Astrocyte (in vitro differentiated cells and primary cell): ENCODE measurements at regions not wholly inside any gene's neighbourhood (a gene's known extent, or its start where the extent isn't known, plus 50 kb on each side); places are given as distances from the start of the nearest gene placed in this dataset.
A peak's percentile ranks its signal among the peaks of the same experiment; 100 is the strongest.

Experiments
- DNase-seq: peaks from one replicate; pipeline ENCODE4 v3.0.0-alpha.2; 2010; ENCODE audit warnings: low read depth
- FAIRE-seq: peaks from 2 replicates; lab custom pipeline; 2011; peaks lifted over from hg19 to GRCh38; lab: Jason Lieb, UNC
- H2AFZ ChIP-seq: 2 replicates; pipeline ENCODE4 v1.6.0; 2012; ENCODE audit warnings: low read depth, low read length, inconsistent platforms
- H3K27ac ChIP-seq: 2 replicates; pipeline ENCODE4 v1.5.1; 2011; ENCODE audit warnings: low read depth, low read length, inconsistent platforms
- H3K27me3 ChIP-seq: 2 replicates; pipeline ENCODE4 v1.6.0; 2011; ENCODE audit warnings: low read length, inconsistent platforms; ENCODE audit not compliant: insufficient read depth
- H3K36me3 ChIP-seq: 2 replicates; pipeline ENCODE4 v1.5.1; 2011; ENCODE audit warnings: low read length, inconsistent platforms; ENCODE audit not compliant: insufficient read depth
- H3K4me1 ChIP-seq: 2 replicates; pipeline ENCODE4 v1.5.1; 2011; ENCODE audit warnings: low read length, inconsistent platforms; ENCODE audit not compliant: insufficient read depth
- H3K4me2 ChIP-seq: 2 replicates; pipeline ENCODE4 v1.6.0; 2012; ENCODE audit warnings: low read length, inconsistent platforms
- H3K4me3 ChIP-seq: 2 replicates; pipeline ENCODE4 v1.5.1; 2011; ENCODE audit warnings: low read depth, mild to moderate bottlenecking, low read length, inconsistent platforms; ENCODE audit not compliant: insufficient read depth
- H3K79me2 ChIP-seq: 2 replicates; pipeline ENCODE4 v1.6.0; 2012; ENCODE audit warnings: mild to moderate bottlenecking, low read length, inconsistent platforms; ENCODE audit not compliant: insufficient read depth
- H3K9ac ChIP-seq: 2 replicates; pipeline ENCODE4 v1.6.0; 2012; ENCODE audit warnings: mild to moderate bottlenecking, low read length, inconsistent platforms
- H3K9me3 ChIP-seq: 2 replicates; pipeline ENCODE4 v1.5.1; 2012; ENCODE audit warnings: low read depth, mild to moderate bottlenecking, low read length, inconsistent platforms; ENCODE audit not compliant: insufficient read depth
- H4K20me1 ChIP-seq: 2 replicates; pipeline ENCODE4 v1.6.0; 2012; ENCODE audit warnings: low read length, inconsistent platforms; ENCODE audit not compliant: insufficient read depth
- H3K27ac Mint-ChIP-seq: one replicate; pipeline ENCODE4 v1.8.0; 2021; ENCODE audit warnings: mild to moderate bottlenecking, mixed read lengths; ENCODE audit not compliant: unreplicated experiment
- H3K27me3 Mint-ChIP-seq: one replicate; pipeline ENCODE4 v1.8.0; 2021; ENCODE audit warnings: low read depth, mixed read lengths; ENCODE audit not compliant: unreplicated experiment
- H3K36me3 Mint-ChIP-seq: one replicate; pipeline ENCODE4 v1.8.0; 2021; ENCODE audit warnings: low read depth, mixed read lengths; ENCODE audit not compliant: unreplicated experiment
- H3K4me1 Mint-ChIP-seq: one replicate; pipeline ENCODE4 v1.8.0; 2021; ENCODE audit warnings: low read depth, mixed read lengths; ENCODE audit not compliant: unreplicated experiment
- H3K4me3 Mint-ChIP-seq: one replicate; pipeline ENCODE4 v1.8.0; 2021; ENCODE audit warnings: mild to moderate bottlenecking, moderate library complexity, mixed read lengths; ENCODE audit not compliant: unreplicated experiment
- H3K9me3 Mint-ChIP-seq: one replicate; pipeline ENCODE4 v1.8.0; 2021; ENCODE audit warnings: mild to moderate bottlenecking, mixed read lengths; ENCODE audit not compliant: unreplicated experiment
- CTCF ChIP-seq: IDR thresholded peaks from 2 replicates; pipeline ENCODE4 v1.5.1; 2011; ENCODE audit warnings: low read depth, mild to moderate bottlenecking, inconsistent platforms, low read length, moderate library complexity; ENCODE audit not compliant: insufficient read depth
- EZH2 ChIP-seq: IDR thresholded peaks from 2 replicates; pipeline ENCODE4 v1.6.1; 2012; ENCODE audit warnings: mild to moderate bottlenecking, low read length, inconsistent platforms; ENCODE audit not compliant: insufficient read depth

DNA sequence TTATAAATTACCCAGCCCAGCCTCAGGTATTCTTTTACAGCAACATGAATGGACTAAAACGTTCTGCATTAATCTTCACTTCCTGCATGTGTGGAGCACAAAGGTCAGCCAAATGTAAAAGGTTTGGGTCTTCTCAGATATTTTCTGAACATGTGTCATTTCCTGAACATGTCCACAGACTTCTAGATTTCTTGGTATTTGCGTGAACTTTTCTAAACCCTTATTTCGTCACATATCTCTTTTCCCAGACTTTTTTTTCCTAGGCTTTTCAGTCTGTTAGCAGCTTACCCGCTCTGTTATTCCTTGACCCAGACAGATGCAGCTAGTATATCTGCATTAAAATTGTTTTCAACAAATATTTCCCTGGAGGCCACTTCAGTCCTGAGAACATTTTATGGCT is 57.3 kb upstream of the USP51 start:
- H3K9me3 ChIP-seq, result no peaks in the 10 kb centered on the region
- TF ChIP-seq CTCF (no peak), EZH2 (no peak)
- no peak overlapping the region for H2AFZ ChIP-seq
- H3K27me3 ChIP-seq, result no peaks in the 10 kb centered on the region
- no peaks in the 10 kb centered on the region for H3K79me2 ChIP-seq
- H4K20me1 ChIP-seq, result no peaks in the 10 kb centered on the region
- Mint-ChIP-seq H3K27ac (no peak overlapping the region), H3K9me3 (no peaks in the 10 kb centered on the region), H3K36me3 (no peaks in the 10 kb centered on the region), H3K4me1 (no peaks in the 10 kb centered on the region), H3K27me3 (no peaks in the 10 kb centered on the region), H3K4me3 (no peak overlapping the region)
- H3K4me3 ChIP-seq, result no peak overlapping the region
- H3K9ac ChIP-seq, result no peak overlapping the region
- no peaks in the 10 kb centered on the region for H3K36me3 ChIP-seq
- no peak for DNase-seq
- H3K4me2 ChIP-seq, result no peak overlapping the region
- no peaks in the 10 kb centered on the region for H3K4me1 ChIP-seq
- H3K27ac ChIP-seq, result no peak overlapping the region
- FAIRE-seq, result peak; percentile 74
